IMR-90 (cell line): ENCODE measurements at regions not wholly inside any gene's neighbourhood (a gene's known extent, or its start where the extent isn't known, plus 50 kb on each side); places are given as distances from the start of the nearest gene placed in this dataset.
A peak's percentile ranks its signal among the peaks of the same experiment; 100 is the strongest.

Source experiments
- ATAC-seq: fragments of 200-7000 bp; cut with Tn5 transposase; 2 replicates; pipeline ENCODE4 v1.9.1; 2020; ENCODE audit warnings: low read depth, mild to moderate bottlenecking, moderate library complexity
- BruUV-seq: library from RNA; stranded (reverse); fragments of 400-500 nt; replicated peaks from 2 replicates; lab custom pipeline; 2021; lab: Mats Ljungman, UMichigan
- CTCF ChIA-PET: fragments of 300-600 bp; formaldehyde crosslinking; extraction: SDS; loops from one replicate; lab custom pipeline; 2021; ENCODE audit warnings: antibody characterized with exemption; lab: Yijun Ruan, JAX
- POLR2A ChIA-PET: fragments of 300-600 bp; sonication (Branson Sonifier 250); formaldehyde crosslinking; loops from one replicate; lab custom pipeline; 2022; ENCODE audit warnings: antibody characterized with exemption; ENCODE audit not compliant: unreplicated experiment; lab: Charles Lee
- DNase-seq: peaks from one replicate; pipeline ENCODE4 v3.0.0; 2013
- H2AFZ ChIP-seq: replicated peaks from 2 replicates; pipeline ENCODE3; 2013; ENCODE audit warnings: low read length, mild to moderate bottlenecking; ENCODE audit not compliant: poor library complexity
- H2AK5ac ChIP-seq: 2 replicates; pipeline ENCODE4 v1.6.1; 2013; ENCODE audit warnings: low read depth, low read length, inconsistent platforms
- H2AK9ac ChIP-seq: replicated peaks from 2 replicates; pipeline ENCODE3; 2013; ENCODE audit warnings: mild to moderate bottlenecking, low read depth, low read length, moderate library complexity; ENCODE audit not compliant: poor library complexity
- H2BK120ac ChIP-seq: 2 replicates; pipeline ENCODE4 v1.6.1; 2013; ENCODE audit warnings: low read depth, low read length, inconsistent platforms
- H2BK15ac ChIP-seq: 3 replicates; pipeline ENCODE4 v1.6.1; 2013; ENCODE audit warnings: low read depth, low read length, inconsistent platforms
- H2BK20ac ChIP-seq: 2 replicates; pipeline ENCODE4 v1.6.1; 2013; ENCODE audit warnings: low read depth, mild to moderate bottlenecking, inconsistent platforms, low read length, moderate library complexity
- H2BK5ac ChIP-seq: 2 replicates; pipeline ENCODE4 v1.6.1; 2013; ENCODE audit warnings: mild to moderate bottlenecking, low read depth, low read length, inconsistent platforms; ENCODE audit not compliant: poor library complexity, severe bottlenecking
- H3K14ac ChIP-seq: replicated peaks from 2 replicates; pipeline ENCODE4 v1.6.1; 2013; ENCODE audit warnings: low read depth, low read length, inconsistent platforms
- H3K18ac ChIP-seq: 2 replicates; pipeline ENCODE4 v1.6.1; 2013; ENCODE audit warnings: low read depth, low read length, control low read depth
- H3K23ac ChIP-seq: 2 replicates; pipeline ENCODE4 v1.6.1; 2013; ENCODE audit warnings: low read depth, low read length, inconsistent platforms
- H3K27ac ChIP-seq: 2 replicates; pipeline ENCODE4 v1.5.1; 2013; ENCODE audit warnings: mild to moderate bottlenecking, control low read depth, low read length; ENCODE audit not compliant: insufficient read depth
- H3K27me3 ChIP-seq: 2 replicates; pipeline ENCODE4 v1.6.1; 2013; ENCODE audit warnings: low read length; ENCODE audit not compliant: control insufficient read depth, insufficient read depth
- H3K36me3 ChIP-seq: 2 replicates; pipeline ENCODE4 v1.6.1; 2013; ENCODE audit warnings: low read length, mixed read lengths; ENCODE audit not compliant: control insufficient read depth, insufficient read depth
- H3K4ac ChIP-seq: 2 replicates; pipeline ENCODE4 v1.6.1; 2013; ENCODE audit warnings: low read depth, low read length, inconsistent platforms
- H3K4me1 ChIP-seq: 2 replicates; pipeline ENCODE4 v1.6.1; 2013; ENCODE audit warnings: low read length, mixed read lengths; ENCODE audit not compliant: control insufficient read depth, insufficient read depth
- H3K4me2 ChIP-seq: 2 replicates; pipeline ENCODE4 v1.6.1; 2013; ENCODE audit warnings: low read depth, mild to moderate bottlenecking, control low read depth, low read length, moderate library complexity
- H3K4me3 ChIP-seq: 2 replicates; pipeline ENCODE4 v1.5.1; 2013; ENCODE audit warnings: low read depth, mild to moderate bottlenecking, control low read depth, low read length, moderate library complexity; ENCODE audit not compliant: insufficient read depth
- H3K56ac ChIP-seq: 2 replicates; pipeline ENCODE4 v1.6.1; 2013; ENCODE audit warnings: low read length, inconsistent platforms; ENCODE audit not compliant: insufficient read depth; ENCODE audit errors: extremely low read depth
- H3K79me1 ChIP-seq, 2 experiments: 2 replicates each; pipeline ENCODE4 v1.6.1; 2013; ENCODE audit warnings: low read length in 2 of 2, inconsistent platforms in 1 of 2, low read depth in 1 of 2
- H3K9ac ChIP-seq: 2 replicates; pipeline ENCODE4 v1.6.1; 2013; ENCODE audit warnings: low read depth, low read length, control low read depth
- H3K9me1 ChIP-seq: 2 replicates; pipeline ENCODE4 v1.6.1; 2013; ENCODE audit warnings: low read length, inconsistent platforms; ENCODE audit not compliant: insufficient read depth
- H3K9me3 ChIP-seq: 2 replicates; pipeline ENCODE4 v1.6.1; 2013; ENCODE audit warnings: low read length; ENCODE audit not compliant: control insufficient read depth, insufficient read depth
- H4K20me1 ChIP-seq: 2 replicates; pipeline ENCODE4 v1.6.1; 2013; ENCODE audit warnings: low read length, inconsistent platforms; ENCODE audit not compliant: insufficient read depth
- H4K5ac ChIP-seq: 2 replicates; pipeline ENCODE4 v1.6.1; 2013; ENCODE audit warnings: mild to moderate bottlenecking, low read depth, low read length, control low read depth
- H4K8ac ChIP-seq, 2 experiments: 2 replicates each; pipeline ENCODE4 v1.6.1; 2013; ENCODE audit warnings: low read depth in 2 of 2, low read length in 2 of 2, control low read depth in 1 of 2, inconsistent platforms in 1 of 2
- H4K91ac ChIP-seq: 2 replicates; pipeline ENCODE4 v1.6.1; 2013; ENCODE audit warnings: low read depth, low read length, inconsistent platforms; ENCODE audit not compliant: insufficient read depth
- CEBPB ChIP-seq: IDR thresholded peaks from 2 replicates; pipeline ENCODE4 v1.6.1; 2012; ENCODE audit warnings: low read depth, low read length, improper control_type of control experiment
- FOS ChIP-seq: fragments of 150-350 bp; IDR thresholded peaks from 2 replicates; pipeline ENCODE4 v1.6.1; 2016; ENCODE audit warnings: low read depth, low read length
- SMC3 ChIP-seq: fragments of 150-350 bp; IDR thresholded peaks from 2 replicates; pipeline ENCODE4 v1.6.1; 2016; ENCODE audit warnings: low read depth, mild to moderate bottlenecking, antibody characterized with exemption, low read length, moderate library complexity
- WGBS, 2 experiments: methylation state at CpG; one replicate each; pipeline versions ENCODE4 v1.1.5 to v1.1.7; 2013; ENCODE audit warnings: missing lambda C conversion rate in 2 of 2; ENCODE audit not compliant: insufficient read length in 1 of 2; ENCODE audit errors: extremely low coverage in 2 of 2; 5-methylcytosine and 5-hydroxymethylcytosine counted together
- dilution Hi-C: fragments of 300-500 bp; cut with HindIII; formaldehyde crosslinking; loops from one replicate; pipeline ENCODE4 v1.14.3; 2018; ENCODE audit warnings: low sequenced_read_pairs; ENCODE audit not compliant: unreplicated experiment
- in situ Hi-C: fragments of 300-500 bp; cut with MboI; formaldehyde crosslinking; loops from 3 replicates; pipeline ENCODE4 v1.14.3; 2019; ENCODE audit warnings: low sequenced_read_pairs, inconsistent platforms, mixed read lengths
- intact Hi-C: fragments of 100-400 bp; cut with micrococcal nuclease; formaldehyde crosslinking; loops from 2 replicates; pipeline ENCODE4 v1.10.0; 2022

DNA sequence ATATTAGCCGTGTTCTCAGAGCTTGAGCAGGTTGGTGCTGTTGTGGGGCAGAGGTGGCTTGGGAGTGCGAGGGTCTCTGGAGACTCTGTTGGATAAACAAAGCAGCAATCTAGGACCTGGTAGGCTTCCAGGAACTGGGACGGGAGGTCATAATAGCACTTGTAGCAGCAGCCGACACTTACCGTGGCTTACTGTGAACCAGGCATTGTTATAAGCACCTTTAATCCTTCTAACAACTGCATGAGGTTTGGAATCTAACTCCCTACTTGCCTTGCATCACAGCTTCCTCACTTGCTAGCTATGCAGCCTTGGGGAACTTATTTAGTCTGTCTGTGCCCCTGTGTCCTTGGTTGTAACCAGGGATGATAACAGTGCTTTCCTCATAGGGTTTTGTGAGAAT lies 94.9 kb downstream of the NAV1 start:
- no peak overlapping the region; the same call in 1 of the 2 replicates for H4K5ac ChIP-seq
- POLR2A ChIA-PET: interaction anchor here (0.5 kb wide), 1 partner anchor 10 kb away, joined by 13 read pairs; no protein-coding TSS in a partner anchor
- no TSS peak for BruUV-seq
- no peaks in the 10 kb centered on the region for H3K27me3 ChIP-seq
- H2AK5ac ChIP-seq: peak overlapping the region; percentile 57
- no CpG with 5 or more reads among the region's 5 CpGs for WGBS, 2 experiments
- no peaks in the 10 kb centered on the region; the same call in 1 of the 2 replicates for H4K20me1 ChIP-seq
- DNase-seq (peak; percentile 44), ATAC-seq (no peak)
- H3K4me2 ChIP-seq: no peak overlapping the region
- H3K9me1 ChIP-seq: peaks cover 41% of the 10 kb centered on the region
- peak overlapping the region; percentile 27; the same call in 1 of the 2 replicates for H2BK20ac ChIP-seq
- H4K91ac ChIP-seq: 0 out of 2 replicates have a peak overlapping the region, but pooled peaks have one; percentile 28
- H3K79me1 ChIP-seq: peaks cover 37 to 83% of the 10 kb centered on the region in 2 experiments
- peak overlapping the region; percentile 53; the same call in 1 of the 2 replicates for H3K23ac ChIP-seq
- H3K27ac ChIP-seq: no peak overlapping the region
- no peak for TF ChIP-seq FOS
- TF ChIP-seq CEBPB: peak; percentile 47; the same call in 1 of the 2 replicates
- TF ChIP-seq SMC3: no peak
- H3K9ac ChIP-seq: no peak overlapping the region
- intact Hi-C loops: no loop called here
- CTCF ChIA-PET: no interaction called here
- H2AFZ ChIP-seq: no peak overlapping the region
- peak overlapping the region; percentile 33 for H2BK120ac ChIP-seq
- H4K8ac ChIP-seq: peak overlapping the region in 1 of 2 experiments; percentile 1; a peak in 2 of 4 replicates
- peak overlapping the region; percentile 76; the same call in 1 of the 2 replicates for H3K4ac ChIP-seq
- peaks cover 23% of the 10 kb centered on the region for H3K36me3 ChIP-seq
- H2BK5ac ChIP-seq: no peak overlapping the region
- H3K14ac ChIP-seq: peak overlapping the region; percentile 18; the same call in 1 of the 2 replicates
- no peak overlapping the region; the same call in 1 of the 2 replicates for H3K18ac ChIP-seq
- H2AK9ac ChIP-seq: peak overlapping the region; percentile 2
- H3K4me3 ChIP-seq: no peak overlapping the region
- peak overlapping the region; percentile 91; the same call in 1 of the 3 replicates for H2BK15ac ChIP-seq
- H3K56ac ChIP-seq: no peak overlapping the region
- in situ Hi-C loops: no loop called here
- dilution Hi-C loops: no loop called here
- no peaks in the 10 kb centered on the region for H3K9me3 ChIP-seq
- H3K4me1 ChIP-seq: peaks cover 39% of the 10 kb centered on the region
